GM23338 (cell line): ENCODE measurements at regions not wholly inside any gene's neighbourhood (a gene's known extent, or its start where the extent isn't known, plus 50 kb on each side); places are given as distances from the start of the nearest gene placed in this dataset.

Experiments
- ATAC-seq: fragments of 200-7000 bp; cut with Tn5 transposase; 3 replicates; pipeline ENCODE4 v1.9.1; 2020
- DNase-seq: peaks from one replicate; pipeline ENCODE4 v3.0.0-alpha.2; 2015; ENCODE audit warnings: low spot score
- H2AFZ ChIP-seq: fragments of 200-600 bp; sonication (generic); 2 replicates; pipeline ENCODE4 v1.8.0; 2016; ENCODE audit warnings: antibody characterized with exemption, mild to moderate bottlenecking, moderate library complexity
- H3F3A ChIP-seq: fragments of 200-600 bp; sonication (generic); replicated peaks from 2 replicates; pipeline ENCODE4 v1.8.0; 2017; ENCODE audit warnings: antibody characterized with exemption, mixed run types, low read depth
- H3K27ac ChIP-seq: fragments of 200-600 bp; sonication (generic); 2 replicates; pipeline ENCODE4 v1.6.1; 2016; ENCODE audit warnings: low read depth
- H3K27me3 ChIP-seq: fragments of 200-600 bp; sonication (generic); 2 replicates; pipeline ENCODE4 v1.8.0; 2016; ENCODE audit warnings: mild to moderate bottlenecking, mixed run types, moderate library complexity; ENCODE audit not compliant: insufficient read depth
- H3K36me3 ChIP-seq: fragments of 200-600 bp; sonication (generic); 2 replicates; pipeline ENCODE4 v1.8.0; 2016; ENCODE audit warnings: mild to moderate bottlenecking; ENCODE audit not compliant: insufficient read depth
- H3K4me1 ChIP-seq: fragments of 200-600 bp; sonication (generic); 2 replicates; pipeline ENCODE4 v1.8.0; 2016; ENCODE audit warnings: mild to moderate bottlenecking, moderate library complexity; ENCODE audit not compliant: insufficient read depth
- H3K4me2 ChIP-seq: fragments of 200-600 bp; sonication (generic); 2 replicates; pipeline ENCODE4 v1.7.1; 2017; ENCODE audit warnings: mixed run types
- H3K4me3 ChIP-seq: fragments of 200-600 bp; sonication (generic); 2 replicates; pipeline ENCODE4 v1.6.1; 2016; ENCODE audit warnings: mixed run types
- H3K79me2 ChIP-seq: fragments of 200-600 bp; sonication (generic); replicated peaks from 2 replicates; pipeline ENCODE4 v1.8.0; 2017; ENCODE audit warnings: mild to moderate bottlenecking; ENCODE audit not compliant: insufficient read depth
- H3K9me2 ChIP-seq: fragments of 200-600 bp; sonication (generic); 2 replicates; pipeline ENCODE4 v1.8.0; 2017; ENCODE audit not compliant: insufficient read depth
- H4K20me1 ChIP-seq: fragments of 200-600 bp; sonication (generic); replicated peaks from 2 replicates; pipeline ENCODE4 v1.8.0; 2017; ENCODE audit warnings: mild to moderate bottlenecking; ENCODE audit not compliant: insufficient read depth
- H3K27ac Mint-ChIP-seq: 2 replicates; pipeline ENCODE4 v1.8.0; 2020; ENCODE audit warnings: inconsistent platforms, mild to moderate bottlenecking, moderate library complexity, mixed read lengths
- H3K27me3 Mint-ChIP-seq: 3 replicates; pipeline ENCODE4 v1.8.0; 2022; ENCODE audit warnings: low read depth, mild to moderate bottlenecking, moderate library complexity, mixed read lengths, inconsistent platforms; ENCODE audit not compliant: insufficient read depth, poor library complexity
- H3K36me3 Mint-ChIP-seq: 3 replicates; pipeline ENCODE4 v1.8.0; 2021; ENCODE audit warnings: low read depth, mild to moderate bottlenecking, inconsistent platforms, moderate library complexity, mixed read lengths
- H3K4me1 Mint-ChIP-seq: 3 replicates; pipeline ENCODE4 v1.8.0; 2020; ENCODE audit warnings: mild to moderate bottlenecking, inconsistent platforms, mixed read lengths
- H3K4me3 Mint-ChIP-seq: 3 replicates; pipeline ENCODE4 v1.8.0; 2021; ENCODE audit warnings: moderate library complexity, mild to moderate bottlenecking, inconsistent platforms, mixed read lengths
- H3K9me3 Mint-ChIP-seq: 3 replicates; pipeline ENCODE4 v1.8.0; 2020; ENCODE audit warnings: moderate library complexity, mild to moderate bottlenecking, inconsistent platforms, mixed read lengths
- EZH2 ChIP-seq: fragments of 200-600 bp; sonication (generic); IDR thresholded peaks from one replicate; pipeline ENCODE4 v1.8.0; 2017; ENCODE audit warnings: antibody characterized with exemption, mild to moderate bottlenecking, low read depth; ENCODE audit not compliant: unreplicated experiment
- EZH2phosphoT487 ChIP-seq: fragments of 200-600 bp; sonication (generic); IDR thresholded peaks from one replicate; pipeline ENCODE4 v1.8.1; 2018; ENCODE audit warnings: antibody characterized with exemption; ENCODE audit not compliant: unreplicated experiment
- JUNB ChIP-seq: IDR thresholded peaks from one replicate; pipeline ENCODE4 v1.6.1; 2016; ENCODE audit warnings: antibody characterized with exemption; ENCODE audit not compliant: unreplicated experiment
- NANOG ChIP-seq: IDR thresholded peaks from 2 replicates; pipeline ENCODE4 v1.6.1; 2016; ENCODE audit warnings: antibody characterized with exemption, borderline replicate concordance
- POLR2AphosphoS5 ChIP-seq: IDR thresholded peaks from 2 replicates; pipeline ENCODE4 v1.6.1; 2016; ENCODE audit warnings: antibody characterized with exemption, low read depth
- STAT1 ChIP-seq: IDR thresholded peaks from one replicate; pipeline ENCODE4 v1.6.1; 2016; ENCODE audit warnings: antibody characterized with exemption; ENCODE audit not compliant: unreplicated experiment
- ZNF114 ChIP-seq: fragments of 250-450 bp; sonication (Bioruptor Pico); IDR thresholded peaks from 2 replicates; pipeline ENCODE4 v1.5.0; 2020; ENCODE audit warnings: mild to moderate bottlenecking, moderate library complexity
- ZNF331 ChIP-seq: fragments of 250-450 bp; sonication (Bioruptor Pico); IDR thresholded peaks from 2 replicates; pipeline ENCODE4 v1.5.0; 2020; ENCODE audit warnings: low read depth, mild to moderate bottlenecking, moderate library complexity
- TF ChIP-seq, protein P1 (sequence below): fragments of 250-450 bp; sonication (Bioruptor Pico); IDR thresholded peaks from 2 replicates; pipeline ENCODE4 v1.5.0; 2020; ENCODE audit warnings: mild to moderate bottlenecking, moderate library complexity
- TF ChIP-seq, protein P2 (sequence below), 2 experiments: fragments of 200-600 bp in 1 of 2; sonication (generic) in 1 of 2; conservative IDR thresholded peaks; 2 replicates each; pipeline versions ENCODE4 v1.5.1 to v1.6.1; 2016 to 2017; ENCODE audit warnings: antibody characterized with exemption in 2 of 2, low read depth in 2 of 2, mild to moderate bottlenecking in 2 of 2, moderate library complexity in 1 of 2

DNA sequence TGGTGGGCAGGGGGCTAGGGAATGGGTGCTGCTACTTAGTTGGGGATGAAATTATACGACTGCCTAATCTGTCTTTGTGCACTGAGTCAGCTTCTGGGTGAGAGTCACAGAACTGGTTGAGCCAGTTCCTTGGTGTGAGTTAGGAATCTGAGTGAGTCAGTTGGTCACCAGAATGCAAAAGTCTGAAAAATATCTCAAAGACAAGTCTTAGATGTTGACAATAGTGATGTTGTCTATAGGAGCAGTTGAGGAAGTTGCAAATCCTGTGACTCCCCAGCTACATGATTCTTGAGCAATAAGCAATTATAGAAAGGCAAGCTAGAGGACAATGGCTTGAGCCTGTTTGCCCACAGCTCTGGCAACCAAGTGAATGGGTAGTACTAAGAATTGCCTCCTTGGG is 399.2 kb downstream of the CNTNAP4 start (continued):
- TF ChIP-seq, protein P1, sequence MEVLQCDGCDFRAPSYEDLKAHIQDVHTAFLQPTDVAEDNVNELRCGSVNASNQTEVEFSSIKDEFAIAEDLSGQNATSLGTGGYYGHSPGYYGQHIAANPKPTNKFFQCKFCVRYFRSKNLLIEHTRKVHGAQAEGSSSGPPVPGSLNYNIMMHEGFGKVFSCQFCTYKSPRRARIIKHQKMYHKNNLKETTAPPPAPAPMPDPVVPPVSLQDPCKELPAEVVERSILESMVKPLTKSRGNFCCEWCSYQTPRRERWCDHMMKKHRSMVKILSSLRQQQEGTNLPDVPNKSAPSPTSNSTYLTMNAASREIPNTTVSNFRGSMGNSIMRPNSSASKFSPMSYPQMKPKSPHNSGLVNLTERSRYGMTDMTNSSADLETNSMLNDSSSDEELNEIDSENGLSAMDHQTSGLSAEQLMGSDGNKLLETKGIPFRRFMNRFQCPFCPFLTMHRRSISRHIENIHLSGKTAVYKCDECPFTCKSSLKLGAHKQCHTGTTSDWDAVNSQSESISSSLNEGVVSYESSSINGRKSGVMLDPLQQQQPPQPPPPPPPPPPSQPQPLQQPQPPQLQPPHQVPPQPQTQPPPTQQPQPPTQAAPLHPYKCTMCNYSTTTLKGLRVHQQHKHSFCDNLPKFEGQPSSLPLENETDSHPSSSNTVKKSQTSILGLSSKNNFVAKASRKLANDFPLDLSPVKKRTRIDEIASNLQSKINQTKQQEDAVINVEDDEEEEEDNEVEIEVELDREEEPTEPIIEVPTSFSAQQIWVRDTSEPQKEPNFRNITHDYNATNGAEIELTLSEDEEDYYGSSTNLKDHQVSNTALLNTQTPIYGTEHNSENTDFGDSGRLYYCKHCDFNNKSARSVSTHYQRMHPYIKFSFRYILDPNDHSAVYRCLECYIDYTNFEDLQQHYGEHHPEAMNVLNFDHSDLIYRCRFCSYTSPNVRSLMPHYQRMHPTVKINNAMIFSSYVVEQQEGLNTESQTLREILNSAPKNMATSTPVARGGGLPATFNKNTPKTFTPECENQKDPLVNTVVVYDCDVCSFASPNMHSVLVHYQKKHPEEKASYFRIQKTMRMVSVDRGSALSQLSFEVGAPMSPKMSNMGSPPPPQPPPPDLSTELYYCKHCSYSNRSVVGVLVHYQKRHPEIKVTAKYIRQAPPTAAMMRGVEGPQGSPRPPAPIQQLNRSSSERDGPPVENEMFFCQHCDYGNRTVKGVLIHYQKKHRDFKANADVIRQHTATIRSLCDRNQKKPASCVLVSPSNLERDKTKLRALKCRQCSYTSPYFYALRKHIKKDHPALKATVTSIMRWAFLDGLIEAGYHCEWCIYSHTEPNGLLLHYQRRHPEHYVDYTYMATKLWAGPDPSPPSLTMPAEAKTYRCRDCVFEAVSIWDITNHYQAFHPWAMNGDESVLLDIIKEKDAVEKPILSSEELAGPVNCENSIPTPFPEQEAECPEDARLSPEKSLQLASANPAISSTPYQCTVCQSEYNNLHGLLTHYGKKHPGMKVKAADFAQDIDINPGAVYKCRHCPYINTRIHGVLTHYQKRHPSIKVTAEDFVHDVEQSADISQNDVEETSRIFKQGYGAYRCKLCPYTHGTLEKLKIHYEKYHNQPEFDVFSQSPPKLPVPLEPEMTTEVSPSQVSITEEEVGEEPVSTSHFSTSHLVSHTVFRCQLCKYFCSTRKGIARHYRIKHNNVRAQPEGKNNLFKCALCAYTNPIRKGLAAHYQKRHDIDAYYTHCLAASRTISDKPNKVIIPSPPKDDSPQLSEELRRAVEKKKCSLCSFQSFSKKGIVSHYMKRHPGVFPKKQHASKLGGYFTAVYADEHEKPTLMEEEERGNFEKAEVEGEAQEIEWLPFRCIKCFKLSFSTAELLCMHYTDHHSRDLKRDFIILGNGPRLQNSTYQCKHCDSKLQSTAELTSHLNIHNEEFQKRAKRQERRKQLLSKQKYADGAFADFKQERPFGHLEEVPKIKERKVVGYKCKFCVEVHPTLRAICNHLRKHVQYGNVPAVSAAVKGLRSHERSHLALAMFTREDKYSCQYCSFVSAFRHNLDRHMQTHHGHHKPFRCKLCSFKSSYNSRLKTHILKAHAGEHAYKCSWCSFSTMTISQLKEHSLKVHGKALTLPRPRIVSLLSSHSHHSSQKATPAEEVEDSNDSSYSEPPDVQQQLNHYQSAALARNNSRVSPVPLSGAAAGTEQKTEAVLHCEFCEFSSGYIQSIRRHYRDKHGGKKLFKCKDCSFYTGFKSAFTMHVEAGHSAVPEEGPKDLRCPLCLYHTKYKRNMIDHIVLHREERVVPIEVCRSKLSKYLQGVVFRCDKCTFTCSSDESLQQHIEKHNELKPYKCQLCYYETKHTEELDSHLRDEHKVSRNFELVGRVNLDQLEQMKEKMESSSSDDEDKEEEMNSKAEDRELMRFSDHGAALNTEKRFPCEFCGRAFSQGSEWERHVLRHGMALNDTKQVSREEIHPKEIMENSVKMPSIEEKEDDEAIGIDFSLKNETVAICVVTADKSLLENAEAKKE = no peak
- TF ChIP-seq POLR2AphosphoS5 (no peak), ZNF114 (no peak), JUNB (no peak), ZNF331 (CRISPR knock-in tag) (no peak)

DNA sequence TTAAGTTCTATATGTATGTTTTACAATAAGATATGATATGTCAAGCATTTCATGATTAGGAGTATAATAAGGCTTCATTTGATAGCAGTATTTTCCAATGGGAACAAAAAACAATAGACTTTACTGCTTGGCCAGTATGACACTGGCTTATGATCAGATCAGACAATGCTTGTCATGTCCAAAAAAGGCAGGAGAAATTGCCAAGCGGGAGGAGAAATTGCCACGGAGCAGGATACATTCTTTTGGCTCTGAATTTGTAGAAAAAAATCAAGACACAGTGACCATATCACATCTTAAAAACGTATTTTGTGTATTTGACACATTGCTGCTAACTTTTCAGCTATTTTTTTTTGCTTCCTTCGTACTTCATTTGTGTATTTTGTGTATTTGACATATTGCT is 404.1 kb downstream of the CNTNAP4 start:
- Histone ChIP-seq H3K79me2 (no peaks in the 10 kb centered on the region), H3K4me2 (no peak overlapping the region), H3K27me3 (no peaks in the 10 kb centered on the region), H4K20me1 (no peaks in the 10 kb centered on the region), H2AFZ (no peak overlapping the region), H3K9me2 (no peaks in the 10 kb centered on the region), H3K4me1 (peaks cover 17% of the 10 kb centered on the region), H3F3A (no peaks in the 10 kb centered on the region), H3K4me3 (no peak overlapping the region), H3K27ac (no peak overlapping the region), H3K36me3 (no peaks in the 10 kb centered on the region)
- ATAC-seq (no peak), DNase-seq (no peak)
- Mint-ChIP-seq H3K4me1 (peaks cover 11% of the 10 kb centered on the region; the same call in 2 of the 3 replicates), H3K9me3 (peaks cover 67% of the 10 kb centered on the region), H3K27me3 (peaks cover 3% of the 10 kb centered on the region), H3K27ac (no peak overlapping the region), H3K36me3 (no peaks in the 10 kb centered on the region; the same call in 2 of the 3 replicates), H3K4me3 (no peak overlapping the region)
- TF ChIP-seq EZH2 (no peak), STAT1 (no peak), EZH2phosphoT487 (no peak), ZNF114 (no peak), POLR2AphosphoS5 (no peak), NANOG (no peak)
- TF ChIP-seq, protein P2, sequence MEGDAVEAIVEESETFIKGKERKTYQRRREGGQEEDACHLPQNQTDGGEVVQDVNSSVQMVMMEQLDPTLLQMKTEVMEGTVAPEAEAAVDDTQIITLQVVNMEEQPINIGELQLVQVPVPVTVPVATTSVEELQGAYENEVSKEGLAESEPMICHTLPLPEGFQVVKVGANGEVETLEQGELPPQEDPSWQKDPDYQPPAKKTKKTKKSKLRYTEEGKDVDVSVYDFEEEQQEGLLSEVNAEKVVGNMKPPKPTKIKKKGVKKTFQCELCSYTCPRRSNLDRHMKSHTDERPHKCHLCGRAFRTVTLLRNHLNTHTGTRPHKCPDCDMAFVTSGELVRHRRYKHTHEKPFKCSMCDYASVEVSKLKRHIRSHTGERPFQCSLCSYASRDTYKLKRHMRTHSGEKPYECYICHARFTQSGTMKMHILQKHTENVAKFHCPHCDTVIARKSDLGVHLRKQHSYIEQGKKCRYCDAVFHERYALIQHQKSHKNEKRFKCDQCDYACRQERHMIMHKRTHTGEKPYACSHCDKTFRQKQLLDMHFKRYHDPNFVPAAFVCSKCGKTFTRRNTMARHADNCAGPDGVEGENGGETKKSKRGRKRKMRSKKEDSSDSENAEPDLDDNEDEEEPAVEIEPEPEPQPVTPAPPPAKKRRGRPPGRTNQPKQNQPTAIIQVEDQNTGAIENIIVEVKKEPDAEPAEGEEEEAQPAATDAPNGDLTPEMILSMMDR (conservative IDR thresholded peaks at IDR 0.05; ENCODE audit: low read depth in 2 of 2) = no peak
